Gastroesophageal sphincter (tissue), 4 donors: ENCODE measurements at regions not wholly inside any gene's neighbourhood (a gene's known extent, or its start where the extent isn't known, plus 50 kb on each side); places are given as distances from the start of the nearest gene placed in this dataset.

Source experiments
- ATAC-seq: fragments of 150-250 bp; one replicate; pipeline ENCODE4 v1.9.1; 2016; ENCODE audit warnings: mild to moderate bottlenecking, moderate library complexity
- H3K27ac ChIP-seq, 4 donors: fragments of 200-600 bp; sonication (generic) in 3 of 4; 1 replicate in 3 of 4; 2 replicates in 1 of 4; pipeline ENCODE4 v1.5.1; 2016 to 2019
- H3K27me3 ChIP-seq: fragments of 200-600 bp; sonication (generic); one replicate; pipeline ENCODE4 v1.5.1; 2019
- H3K36me3 ChIP-seq, 2 donors: fragments of 200-600 bp; sonication (generic); one replicate each; pipeline ENCODE4 v1.5.1; 2019; ENCODE audit warnings: control low read depth in 1 of 2
- H3K4me1 ChIP-seq, 3 donors: fragments of 200-600 bp; sonication (generic); 1 replicate in 2 of 3; 2 replicates in 1 of 3; pipeline ENCODE4 v1.5.1; 2016 to 2019; ENCODE audit warnings: control low read depth in 2 of 3
- H3K4me3 ChIP-seq, 2 donors: fragments of 200-600 bp; sonication (generic); one replicate each; pipeline ENCODE4 v1.5.1; 2019; ENCODE audit warnings: mild to moderate bottlenecking in 1 of 2, moderate library complexity in 1 of 2
- H3K9me3 ChIP-seq, 3 donors: fragments of 200-600 bp; sonication (generic); one replicate each; pipeline ENCODE4 v1.5.1; 2017 to 2019; ENCODE audit warnings: control low read depth in 2 of 3
- EP300 ChIP-seq: sonication (generic); formaldehyde crosslinking; IDR thresholded peaks from one replicate; pipeline ENCODE4 v1.6.1; 2017; ENCODE audit warnings: antibody characterized with exemption, mild to moderate bottlenecking
- POLR2A ChIP-seq, 2 donors: fragments of 450-650 bp; IDR thresholded peaks; one replicate each; pipeline ENCODE4 v1.6.1; 2017; ENCODE audit warnings: antibody characterized with exemption in 2 of 2, mild to moderate bottlenecking in 2 of 2, moderate library complexity in 1 of 2
- POLR2AphosphoS5 ChIP-seq: sonication (generic); formaldehyde crosslinking; IDR thresholded peaks from one replicate; pipeline ENCODE4 v1.6.1; 2017; ENCODE audit warnings: antibody characterized with exemption
- WGBS, 2 donors: methylation state at CpG; one replicate each; pipeline ENCODE4 v1.1.5; 2018; ENCODE audit warnings: low coverage in 1 of 2; 5-methylcytosine and 5-hydroxymethylcytosine counted together
- TF ChIP-seq, protein P1 (sequence below), 4 experiments: fragments of 200-600 bp in 2 of 4; fragments of 450-650 bp in 2 of 4; sonication (generic) in 1 of 4; IDR thresholded peaks; one replicate each; pipeline ENCODE4 v1.5.1; 2017 to 2019; ENCODE audit warnings: antibody characterized with exemption in 4 of 4, mild to moderate bottlenecking in 2 of 4, moderate library complexity in 2 of 4

- no peak overlapping the region for H3K27ac ChIP-seq
- 50 to 71% methylated on average over 1 of the region's 1 CpG for WGBS, 2 donors
- no peak overlapping the region for H3K4me3 ChIP-seq
- ATAC-seq, result no peak
- no peaks in the 10 kb centered on the region for H3K4me1 ChIP-seq
- no peaks in the 10 kb centered on the region for H3K27me3 ChIP-seq
- TF ChIP-seq POLR2A (IDR thresholded peaks at IDR 0.05) (no peak), EP300 (no peak), POLR2AphosphoS5 (no peak)
- TF ChIP-seq, protein P1, sequence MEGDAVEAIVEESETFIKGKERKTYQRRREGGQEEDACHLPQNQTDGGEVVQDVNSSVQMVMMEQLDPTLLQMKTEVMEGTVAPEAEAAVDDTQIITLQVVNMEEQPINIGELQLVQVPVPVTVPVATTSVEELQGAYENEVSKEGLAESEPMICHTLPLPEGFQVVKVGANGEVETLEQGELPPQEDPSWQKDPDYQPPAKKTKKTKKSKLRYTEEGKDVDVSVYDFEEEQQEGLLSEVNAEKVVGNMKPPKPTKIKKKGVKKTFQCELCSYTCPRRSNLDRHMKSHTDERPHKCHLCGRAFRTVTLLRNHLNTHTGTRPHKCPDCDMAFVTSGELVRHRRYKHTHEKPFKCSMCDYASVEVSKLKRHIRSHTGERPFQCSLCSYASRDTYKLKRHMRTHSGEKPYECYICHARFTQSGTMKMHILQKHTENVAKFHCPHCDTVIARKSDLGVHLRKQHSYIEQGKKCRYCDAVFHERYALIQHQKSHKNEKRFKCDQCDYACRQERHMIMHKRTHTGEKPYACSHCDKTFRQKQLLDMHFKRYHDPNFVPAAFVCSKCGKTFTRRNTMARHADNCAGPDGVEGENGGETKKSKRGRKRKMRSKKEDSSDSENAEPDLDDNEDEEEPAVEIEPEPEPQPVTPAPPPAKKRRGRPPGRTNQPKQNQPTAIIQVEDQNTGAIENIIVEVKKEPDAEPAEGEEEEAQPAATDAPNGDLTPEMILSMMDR (IDR thresholded peaks at IDR 0.05), result no peak
- H3K9me3 ChIP-seq, result no peaks in the 10 kb centered on the region
- no peaks in the 10 kb centered on the region for H3K36me3 ChIP-seq
Measured at GRCh38 chr4:141826260-141826659, 189.9 kb downstream of the IL15 start.

DNA sequence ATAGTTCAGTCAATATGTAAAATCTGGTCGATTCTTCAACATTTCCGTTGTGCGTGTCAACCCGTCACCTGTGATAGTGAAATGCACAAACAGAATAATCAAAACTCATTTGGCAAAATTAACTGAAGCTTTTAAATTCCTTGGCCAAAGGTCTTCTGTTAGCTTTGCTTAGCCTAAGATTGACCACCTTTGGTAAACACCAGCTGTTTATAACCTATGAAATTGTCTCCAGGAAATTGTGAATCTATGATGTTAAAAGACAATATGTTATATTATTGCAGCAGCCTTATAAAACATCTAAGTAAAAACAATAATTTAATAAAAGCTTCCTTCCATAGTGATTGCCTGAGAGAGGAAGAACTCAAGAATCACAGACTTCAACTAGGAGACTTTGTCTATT lies 196.8 kb downstream of the IL15 start:
- TF ChIP-seq EP300, result no peak
- no peak for ATAC-seq
- no peaks in the 10 kb centered on the region for H3K4me1 ChIP-seq
- WGBS, 2 donors, result 83 to 92% methylated on average over 4 of the region's 4 CpGs
- H3K9me3 ChIP-seq, result peaks cover 0 to 10% (median 0%) of the 10 kb centered on the region in 3 donors
- no peaks in the 10 kb centered on the region for H3K27me3 ChIP-seq
- H3K27ac ChIP-seq, result no peak overlapping the region
- H3K36me3 ChIP-seq, result no peaks in the 10 kb centered on the region
- no peak overlapping the region for H3K4me3 ChIP-seq

GRCh38 chr4:141840299-141840986 lies 204.1 kb downstream of the IL15 start:
- TF ChIP-seq POLR2A (IDR thresholded peaks at IDR 0.05) (no peak), POLR2AphosphoS5 (no peak), EP300 (no peak)
- TF ChIP-seq, protein P1 (IDR thresholded peaks at IDR 0.05), result no peak
- no peak for ATAC-seq
- Histone ChIP-seq H3K27me3 (no peaks in the 10 kb centered on the region), H3K4me1 (no peaks in the 10 kb centered on the region), H3K27ac (no peak overlapping the region), H3K9me3 (no peaks in the 10 kb centered on the region), H3K4me3 (no peak overlapping the region), H3K36me3 (no peaks in the 10 kb centered on the region)
- 87 to 95% methylated on average over 3 to 6 of the region's 9 CpGs for WGBS, 2 donors

GRCh38 chr4:141843136-141843535 lies 206.8 kb downstream of the IL15 start:
- H3K27me3 ChIP-seq, result no peaks in the 10 kb centered on the region
- no peak overlapping the region for H3K27ac ChIP-seq
- WGBS, 2 donors, result 55 to 69% methylated on average over 2 of the region's 2 CpGs
- H3K9me3 ChIP-seq, result no peaks in the 10 kb centered on the region
- no peak overlapping the region for H3K4me3 ChIP-seq
- H3K36me3 ChIP-seq, result no peaks in the 10 kb centered on the region
- no peak for TF ChIP-seq POLR2A (IDR thresholded peaks at IDR 0.05)
- TF ChIP-seq, protein P1 (IDR thresholded peaks at IDR 0.05), result no peak
- no peak for TF ChIP-seq EP300
- no peak for TF ChIP-seq POLR2AphosphoS5
- no peak for ATAC-seq
- no peaks in the 10 kb centered on the region for H3K4me1 ChIP-seq

GRCh38 chr4:141845901-141846300 lies 209.5 kb downstream of the IL15 start:
- TF ChIP-seq POLR2AphosphoS5 (no peak), POLR2A (IDR thresholded peaks at IDR 0.05) (no peak), EP300 (no peak)
- TF ChIP-seq, protein P1 (IDR thresholded peaks at IDR 0.05), result no peak
- ATAC-seq, result no peak
- no peak overlapping the region for H3K4me3 ChIP-seq

More at GRCh38 chr4:141845901-141846300, 209.5 kb downstream of the IL15 start:
- H3K4me1 ChIP-seq, result no peaks in the 10 kb centered on the region
- no peaks in the 10 kb centered on the region for H3K27me3 ChIP-seq
- H3K36me3 ChIP-seq, result no peaks in the 10 kb centered on the region
- no peaks in the 10 kb centered on the region for H3K9me3 ChIP-seq
- H3K27ac ChIP-seq, result no peak overlapping the region
